GM20000 (cell line): ENCODE measurements at regions not wholly inside any gene's neighbourhood (a gene's known extent, or its start where the extent isn't known, plus 50 kb on each side); places are given as distances from the start of the nearest gene placed in this dataset.
A peak's percentile ranks its signal among the peaks of the same experiment; 100 is the strongest.

ENCODE experiments used
- DNase-seq: peaks from one replicate; pipeline ENCODE4 v3.0.0; 2012; ENCODE audit warnings: low spot score
- TF ChIP-seq, protein P1 (sequence below): IDR thresholded peaks from 2 replicates; pipeline ENCODE4 v1.5.1; 2012; ENCODE audit warnings: mild to moderate bottlenecking, control low read depth; ENCODE audit errors: extremely low read depth, missing control alignments

DNA sequence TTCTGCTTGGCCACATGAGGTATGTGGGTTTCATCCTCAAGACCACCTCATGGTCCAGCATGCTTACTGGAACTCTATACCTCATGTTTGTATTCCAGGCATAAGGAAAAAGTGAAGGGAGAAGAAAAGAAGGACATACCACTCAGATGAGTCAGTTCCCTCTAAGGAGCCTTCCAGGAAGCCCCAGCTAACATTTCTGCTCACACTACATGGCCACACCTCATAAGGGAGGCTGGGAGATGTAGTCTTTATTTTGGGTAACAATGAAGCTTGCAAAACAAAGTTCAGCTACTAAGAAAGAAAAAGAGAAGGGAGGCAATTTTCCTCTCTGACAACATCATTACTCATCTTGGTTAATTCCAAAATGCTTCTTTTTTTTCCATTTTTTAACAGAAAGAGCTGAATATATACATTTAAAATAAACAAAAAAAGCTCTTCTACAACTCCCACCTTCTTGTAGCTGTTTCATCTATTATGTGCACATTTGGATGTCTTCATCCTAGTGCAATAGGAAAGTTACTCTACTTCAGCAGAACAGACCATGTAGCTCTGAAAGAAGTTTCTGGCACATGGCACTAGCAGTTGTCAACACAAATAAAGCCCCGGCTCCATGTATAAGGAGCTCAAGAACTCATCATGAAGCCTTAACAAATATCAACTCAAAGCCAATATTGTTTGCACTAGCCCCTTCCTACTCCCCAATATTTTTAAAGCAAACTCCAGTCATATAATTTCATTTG lies 123.6 kb upstream of the CCDC112 start:
- TF ChIP-seq, protein P1, sequence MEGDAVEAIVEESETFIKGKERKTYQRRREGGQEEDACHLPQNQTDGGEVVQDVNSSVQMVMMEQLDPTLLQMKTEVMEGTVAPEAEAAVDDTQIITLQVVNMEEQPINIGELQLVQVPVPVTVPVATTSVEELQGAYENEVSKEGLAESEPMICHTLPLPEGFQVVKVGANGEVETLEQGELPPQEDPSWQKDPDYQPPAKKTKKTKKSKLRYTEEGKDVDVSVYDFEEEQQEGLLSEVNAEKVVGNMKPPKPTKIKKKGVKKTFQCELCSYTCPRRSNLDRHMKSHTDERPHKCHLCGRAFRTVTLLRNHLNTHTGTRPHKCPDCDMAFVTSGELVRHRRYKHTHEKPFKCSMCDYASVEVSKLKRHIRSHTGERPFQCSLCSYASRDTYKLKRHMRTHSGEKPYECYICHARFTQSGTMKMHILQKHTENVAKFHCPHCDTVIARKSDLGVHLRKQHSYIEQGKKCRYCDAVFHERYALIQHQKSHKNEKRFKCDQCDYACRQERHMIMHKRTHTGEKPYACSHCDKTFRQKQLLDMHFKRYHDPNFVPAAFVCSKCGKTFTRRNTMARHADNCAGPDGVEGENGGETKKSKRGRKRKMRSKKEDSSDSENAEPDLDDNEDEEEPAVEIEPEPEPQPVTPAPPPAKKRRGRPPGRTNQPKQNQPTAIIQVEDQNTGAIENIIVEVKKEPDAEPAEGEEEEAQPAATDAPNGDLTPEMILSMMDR: no peak
- DNase-seq: no peak

DNA sequence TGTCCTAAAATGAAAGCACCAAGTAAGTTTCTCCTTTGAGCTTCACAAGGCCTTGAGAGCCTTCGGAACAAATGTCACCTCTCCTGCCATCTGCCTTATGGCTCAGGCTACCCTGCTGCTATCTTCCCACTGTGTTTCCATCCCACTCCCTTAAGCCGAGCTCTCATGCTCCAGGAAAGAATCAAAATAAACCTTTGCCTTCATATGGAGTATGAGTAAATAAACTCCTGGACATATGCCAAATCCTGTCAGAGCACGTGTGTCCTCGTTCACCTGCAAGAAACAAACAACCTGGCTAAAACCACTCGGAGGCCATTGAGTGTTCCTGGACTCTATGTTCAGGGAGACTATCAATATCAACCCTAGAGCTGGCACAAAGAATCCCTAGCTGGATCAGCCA lies 122.3 kb upstream of the CCDC112 start:
- TF ChIP-seq, protein P1: no peak
- DNase-seq: no peak

DNA sequence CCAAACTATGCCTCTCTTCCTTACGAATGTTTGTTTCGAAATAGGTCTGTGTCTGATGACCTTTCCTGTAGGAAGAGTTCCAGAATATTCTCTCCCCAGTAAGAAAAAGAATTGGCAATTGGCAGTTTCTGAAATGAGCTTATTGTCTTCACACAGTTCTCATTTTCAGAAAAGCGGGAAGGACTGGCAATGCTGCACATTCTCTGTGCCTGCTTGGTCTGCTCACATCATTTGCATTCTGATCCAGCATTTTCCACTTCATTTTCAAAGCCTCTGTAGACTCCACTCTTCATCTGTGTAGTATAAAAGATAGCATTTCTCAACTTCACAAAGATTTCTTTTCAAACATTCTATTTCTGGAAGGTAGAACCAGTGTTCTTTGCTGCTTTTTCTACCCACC lies 120.6 kb upstream of the CCDC112 start:
- TF ChIP-seq, protein P1: no peak
- DNase-seq: no peak

DNA sequence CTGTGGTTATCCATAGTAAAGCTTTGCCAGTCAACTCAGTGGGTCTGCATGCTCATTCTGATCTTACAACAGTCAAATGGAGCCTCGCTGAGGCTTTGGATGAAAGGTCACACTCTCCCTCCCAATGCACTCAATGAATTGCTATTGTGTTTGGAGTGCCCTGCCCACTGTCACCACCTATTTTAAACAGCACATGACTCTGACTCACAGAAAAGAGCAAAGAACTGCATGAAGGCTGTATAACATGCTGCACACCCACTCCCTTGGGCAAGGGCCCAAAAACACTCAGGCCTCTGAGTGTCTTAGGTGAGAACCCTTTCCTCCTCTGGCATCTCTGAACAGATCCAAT lies 118.7 kb upstream of the CCDC112 start:
- TF ChIP-seq, protein P1: no peak
- DNase-seq: no peak

DNA sequence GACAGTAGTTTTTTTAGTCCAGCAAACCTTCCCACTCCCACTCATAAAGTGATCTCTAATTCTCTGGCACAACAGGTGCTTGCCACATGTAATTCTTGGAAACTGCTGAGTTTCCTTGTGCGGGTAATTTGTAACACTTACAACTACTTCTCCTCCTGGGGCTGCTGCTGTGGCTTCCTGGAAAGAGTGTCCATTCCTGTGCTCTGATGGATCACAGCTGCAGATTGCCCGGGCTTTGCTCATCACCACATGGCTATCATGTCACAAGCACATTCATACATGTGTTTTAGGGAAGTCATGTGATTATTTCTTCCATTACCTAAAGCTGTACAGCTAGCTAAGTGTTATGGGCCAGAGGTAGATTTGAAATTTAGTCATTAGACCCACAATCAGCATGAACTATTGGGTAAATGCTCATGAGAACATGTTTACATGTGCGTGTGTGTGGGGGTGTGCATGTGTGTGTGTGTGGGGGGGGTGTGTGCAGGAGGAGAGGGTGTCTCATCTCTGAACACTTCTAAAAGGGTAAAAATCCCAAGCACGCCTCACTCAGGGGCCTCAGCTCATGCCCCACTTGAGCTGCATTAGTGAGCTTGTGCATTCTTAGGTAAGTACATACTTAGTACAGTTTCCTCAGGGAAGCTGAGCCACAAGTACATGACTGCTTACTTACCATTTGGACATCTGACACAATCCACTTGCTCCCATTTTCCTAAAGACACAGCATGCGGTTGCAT lies 118.1 kb upstream of the CCDC112 start:
- peak; percentile 14 for DNase-seq
- TF ChIP-seq, protein P1: no peak

DNA sequence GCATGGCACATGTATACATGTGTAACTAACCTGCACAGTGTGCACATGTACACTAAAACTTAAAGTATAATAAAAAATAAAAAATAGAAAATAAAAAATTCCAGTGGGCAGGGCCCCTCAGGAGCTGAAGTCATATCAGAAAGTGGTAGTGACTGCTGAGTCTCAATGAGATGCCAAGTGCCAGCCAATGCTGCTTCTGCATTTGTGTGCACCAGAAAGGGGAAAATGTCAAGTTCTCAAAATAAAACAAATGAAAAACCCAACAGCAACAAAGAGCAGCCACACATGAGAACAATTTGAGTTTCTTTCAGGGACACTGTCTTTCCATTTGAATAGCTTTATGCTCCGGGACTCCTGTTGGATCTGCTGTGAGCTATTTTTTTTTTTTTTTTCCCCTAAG lies 117.2 kb upstream of the CCDC112 start:
- TF ChIP-seq, protein P1: no peak
- no peak for DNase-seq

DNA sequence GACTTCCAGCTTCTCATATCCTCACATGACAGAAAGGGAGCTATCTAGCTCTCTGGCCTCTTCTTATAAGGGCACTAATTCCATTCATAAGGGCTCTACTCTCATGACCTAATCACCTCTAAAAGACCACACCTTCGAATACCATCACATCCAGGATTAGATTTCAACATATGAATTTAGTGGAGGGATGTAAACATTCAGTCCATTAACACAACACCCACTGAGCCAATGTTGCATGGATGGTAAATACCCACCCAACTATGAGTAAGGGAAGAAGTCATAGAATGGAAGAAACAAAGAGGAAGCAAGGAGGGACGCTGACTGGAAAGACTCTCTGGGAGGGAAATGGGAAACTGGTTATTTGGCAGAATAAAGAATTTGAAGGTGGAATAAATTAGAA lies 112.6 kb upstream of the CCDC112 start:
- TF ChIP-seq, protein P1: no peak
- DNase-seq: no peak
